Subcutaneous abdominal adipose tissue (tissue), 5 donors: ENCODE measurements at regions not wholly inside any gene's neighbourhood (a gene's known extent, or its start where the extent isn't known, plus 50 kb on each side); places are given as distances from the start of the nearest gene placed in this dataset.
"Not testable (repeated sequence)": the region's sequence is repeated elsewhere in the genome, so short reads cannot be mapped to it uniquely, and the experiment has no call there.

Experiments used
- H3K27ac ChIP-seq: one replicate; pipeline ENCODE4 v1.7.0; 2013; ENCODE audit warnings: low read depth, mild to moderate bottlenecking, inconsistent platforms, low read length, moderate library complexity
- H3K27me3 ChIP-seq, 5 donors: one replicate each; pipeline ENCODE4 v1.7.0; 2013; ENCODE audit warnings: low read length in 5 of 5, inconsistent platforms in 1 of 5; ENCODE audit not compliant: control insufficient read depth in 5 of 5, insufficient read depth in 4 of 5
- H3K36me3 ChIP-seq, 5 donors: one replicate each; pipeline ENCODE4 v1.7.0; 2013; ENCODE audit warnings: low read length in 5 of 5; ENCODE audit not compliant: control insufficient read depth in 5 of 5, insufficient read depth in 5 of 5
- H3K4me1 ChIP-seq, 5 donors: one replicate each; pipeline ENCODE4 v1.7.0; 2013; ENCODE audit warnings: low read length in 5 of 5, mild to moderate bottlenecking in 3 of 5, moderate library complexity in 1 of 5; ENCODE audit not compliant: control insufficient read depth in 5 of 5, insufficient read depth in 5 of 5
- H3K4me3 ChIP-seq, 5 donors: one replicate each; pipeline ENCODE4 v1.7.0; 2013; ENCODE audit warnings: low read length in 5 of 5, low read depth in 1 of 5
- H3K9ac ChIP-seq, 5 donors: one replicate each; pipeline ENCODE4 v1.7.0; 2013; ENCODE audit warnings: low read length in 5 of 5, mild to moderate bottlenecking in 4 of 5, moderate library complexity in 3 of 5
- H3K9me3 ChIP-seq, 5 donors: one replicate each; pipeline ENCODE4 v1.7.0; 2013; ENCODE audit warnings: low read length in 5 of 5; ENCODE audit not compliant: control insufficient read depth in 5 of 5
- donor health status: healthy.
- donor health status: healthy.
- donor health status: healthy.
- donor health status: healthy.
- donor health status: healthy.

DNA sequence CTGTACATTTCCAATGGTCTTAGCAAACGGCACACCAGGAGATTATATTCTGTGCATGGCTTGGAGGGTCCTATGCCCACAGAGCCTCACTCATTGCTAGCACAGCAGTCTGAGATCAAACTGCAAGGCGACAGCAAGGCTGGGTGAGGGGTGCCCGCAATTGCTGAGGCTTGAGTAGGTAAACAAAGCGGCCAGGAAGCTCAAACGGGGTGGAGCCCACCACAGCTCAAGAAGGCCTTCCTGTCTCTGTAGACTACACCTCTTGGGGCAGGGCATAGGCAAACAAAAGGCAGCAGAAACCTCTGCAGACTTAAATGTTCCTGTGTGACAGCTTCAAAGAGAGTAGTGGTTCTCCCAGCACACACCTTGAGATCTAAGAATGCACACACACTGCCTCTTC is 91.3 kb downstream of the OR4A5 start:
- H3K27me3 ChIP-seq, H3K4me1 ChIP-seq, H3K36me3 ChIP-seq, H3K9ac ChIP-seq, H3K27ac ChIP-seq: not testable (repeated sequence)
- peak overlapping the region in 1 of 5 donors; percentile 22 for H3K4me3 ChIP-seq
- peaks cover 3 to 44% (median 29%) of the 10 kb centered on the region in 5 donors for H3K9me3 ChIP-seq

DNA sequence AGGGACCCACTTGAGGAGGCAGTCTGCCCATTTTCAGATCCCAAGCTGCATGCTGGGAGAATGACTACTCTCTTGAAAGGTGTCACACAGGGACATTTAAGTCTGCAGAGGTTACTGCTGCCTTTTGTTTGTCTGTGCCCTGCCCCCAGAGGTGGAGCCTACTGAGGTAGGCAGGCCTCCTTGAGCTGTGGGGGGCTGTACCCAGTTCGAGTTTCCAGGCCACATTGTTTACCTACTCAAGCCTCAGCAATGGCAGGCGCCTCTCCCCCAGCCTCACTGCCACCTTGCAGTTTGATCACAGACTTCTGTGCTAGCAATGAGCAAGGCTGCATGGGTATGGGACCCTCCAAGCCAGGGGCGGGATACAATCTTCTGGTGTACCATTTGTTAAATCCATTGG is 126.0 kb downstream of the OR4A5 start:
- H3K27ac ChIP-seq = no peak overlapping the region
- H3K4me1 ChIP-seq = no peaks in the 10 kb centered on the region
- H3K36me3 ChIP-seq = no peaks in the 10 kb centered on the region
- no peak overlapping the region for H3K9ac ChIP-seq
- H3K4me3 ChIP-seq = peak overlapping the region in 3 of 5 donors; percentile 15 to 44 (median 28)
- H3K9me3 ChIP-seq = peaks cover 13 to 73% (median 41%) of the 10 kb centered on the region in 5 donors
- H3K27me3 ChIP-seq = no peaks in the 10 kb centered on the region

GRCh38 chr11:54855047-54855446 is 148.4 kb downstream of the OR4A5 start:
- not testable (repeated sequence) for H3K27me3 ChIP-seq, H3K9ac ChIP-seq, H3K27ac ChIP-seq, H3K4me1 ChIP-seq, H3K36me3 ChIP-seq
- Histone ChIP-seq H3K4me3 (peak overlapping the region in 1 of 5 donors; percentile 6), H3K9me3 (peaks cover 8 to 64% (median 49%) of the 10 kb centered on the region in 5 donors)
